ENCODE measurements at regions not wholly inside any gene's neighbourhood (a gene's known extent, or its start where the extent isn't known, plus 50 kb on each side); places are given as distances from the start of the nearest gene placed in this dataset.

DNA sequence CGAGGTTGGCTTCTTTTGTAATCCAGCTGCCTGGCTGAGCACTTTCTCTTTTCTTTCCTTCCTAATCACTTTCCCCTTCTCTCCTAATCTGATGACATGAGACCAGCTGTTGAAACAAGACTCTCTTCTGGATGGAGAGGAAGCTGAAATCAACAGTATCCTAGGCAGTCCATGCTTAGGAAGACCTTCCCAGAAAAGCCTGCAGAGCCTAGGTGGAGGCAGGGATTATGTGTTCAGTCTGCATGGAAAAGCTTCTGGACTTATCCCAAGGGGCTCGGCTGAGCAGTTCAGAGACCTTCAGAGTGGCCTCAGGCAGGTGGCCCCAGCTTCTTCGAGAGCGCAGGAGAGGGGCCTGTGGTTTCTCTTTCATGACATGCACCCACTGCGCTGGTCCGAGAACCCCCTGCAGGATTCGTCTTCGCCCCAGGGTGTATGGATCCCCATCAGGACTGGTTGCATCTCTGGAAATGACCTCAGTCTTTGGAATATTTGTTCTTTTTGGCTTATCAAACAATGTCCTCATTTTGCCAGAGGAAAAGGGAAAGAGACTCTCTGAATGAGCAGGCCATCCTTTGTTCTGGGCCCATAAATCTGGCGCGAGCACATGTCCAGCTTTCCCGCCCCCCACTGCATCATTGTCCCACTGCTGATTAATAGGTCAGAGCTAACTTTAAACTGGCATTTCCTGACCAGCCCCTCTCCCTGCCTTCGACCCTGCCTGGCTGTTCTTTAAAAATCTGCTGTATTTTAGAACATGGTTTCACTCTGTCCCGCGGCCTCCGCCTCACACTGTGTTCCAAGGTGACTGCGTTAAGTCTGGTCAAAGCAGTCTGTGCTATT, 177.9 kb upstream of the KLF4 start:
- in situ Hi-C loops (cut with MboI; ENCODE audit: low sequenced_read_pairs, unreplicated experiment): no loop called here

DNA sequence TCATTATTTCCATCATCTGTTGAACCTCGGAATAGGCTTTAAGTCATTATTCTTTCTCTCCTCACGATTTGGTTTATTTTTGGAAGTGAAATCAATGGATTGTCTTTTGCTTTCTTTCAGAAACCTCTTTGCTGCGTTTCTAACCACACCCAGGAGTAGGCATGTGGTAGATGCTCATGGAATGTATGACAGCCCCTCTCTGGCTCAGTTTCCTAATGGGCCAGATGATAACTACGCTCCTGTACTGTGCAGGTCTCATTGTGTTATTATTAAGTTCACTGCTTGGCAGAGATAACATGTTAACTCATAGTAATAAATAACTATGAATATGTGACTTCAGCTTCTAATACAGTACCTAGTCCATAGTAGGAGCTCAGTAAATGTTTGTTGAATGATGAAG, 175.5 kb upstream of the KLF4 start:
- in situ Hi-C loops (cut with MboI; ENCODE audit: low sequenced_read_pairs, unreplicated experiment): no loop called here
- TF ChIP-seq, protein P1, sequence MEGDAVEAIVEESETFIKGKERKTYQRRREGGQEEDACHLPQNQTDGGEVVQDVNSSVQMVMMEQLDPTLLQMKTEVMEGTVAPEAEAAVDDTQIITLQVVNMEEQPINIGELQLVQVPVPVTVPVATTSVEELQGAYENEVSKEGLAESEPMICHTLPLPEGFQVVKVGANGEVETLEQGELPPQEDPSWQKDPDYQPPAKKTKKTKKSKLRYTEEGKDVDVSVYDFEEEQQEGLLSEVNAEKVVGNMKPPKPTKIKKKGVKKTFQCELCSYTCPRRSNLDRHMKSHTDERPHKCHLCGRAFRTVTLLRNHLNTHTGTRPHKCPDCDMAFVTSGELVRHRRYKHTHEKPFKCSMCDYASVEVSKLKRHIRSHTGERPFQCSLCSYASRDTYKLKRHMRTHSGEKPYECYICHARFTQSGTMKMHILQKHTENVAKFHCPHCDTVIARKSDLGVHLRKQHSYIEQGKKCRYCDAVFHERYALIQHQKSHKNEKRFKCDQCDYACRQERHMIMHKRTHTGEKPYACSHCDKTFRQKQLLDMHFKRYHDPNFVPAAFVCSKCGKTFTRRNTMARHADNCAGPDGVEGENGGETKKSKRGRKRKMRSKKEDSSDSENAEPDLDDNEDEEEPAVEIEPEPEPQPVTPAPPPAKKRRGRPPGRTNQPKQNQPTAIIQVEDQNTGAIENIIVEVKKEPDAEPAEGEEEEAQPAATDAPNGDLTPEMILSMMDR (IDR thresholded peaks at IDR 0.05; ENCODE audit: borderline replicate concordance, control extremely low read depth, extremely low read depth, insufficient read depth, missing control alignments): no peak
- no peak for DNase-seq (ENCODE audit: low spot score)

More for the DNA sequence above, 177.9 kb upstream of the KLF4 start:
- TF ChIP-seq, protein P1 (IDR thresholded peaks at IDR 0.05; ENCODE audit: borderline replicate concordance, control extremely low read depth, extremely low read depth, insufficient read depth, missing control alignments): no peak
- no peak for DNase-seq (ENCODE audit: low spot score)

DNA sequence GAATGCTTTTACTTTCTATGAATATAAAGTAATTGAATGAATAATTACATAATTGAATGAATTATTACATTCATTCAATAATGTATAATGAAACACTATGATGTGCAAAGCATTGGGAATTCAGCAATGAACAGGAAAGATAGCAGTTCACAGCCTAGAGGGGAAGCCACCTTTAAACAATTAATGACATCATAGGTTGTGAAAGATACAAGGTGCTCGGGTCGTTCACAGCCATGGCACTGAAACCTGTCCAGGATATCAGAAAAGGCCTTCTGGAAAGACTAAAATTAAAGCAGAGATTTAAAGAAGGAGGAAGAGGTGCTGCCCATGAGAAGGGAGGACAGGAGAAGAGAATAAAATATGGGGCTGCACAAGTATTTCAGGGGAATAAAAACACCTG, 171.4 kb upstream of the KLF4 start:
- in situ Hi-C loops (cut with MboI; ENCODE audit: low sequenced_read_pairs, unreplicated experiment): no loop called here
- TF ChIP-seq, protein P1 (IDR thresholded peaks at IDR 0.05; ENCODE audit: borderline replicate concordance, control extremely low read depth, extremely low read depth, insufficient read depth, missing control alignments): no peak
- no peak for DNase-seq (ENCODE audit: low spot score)

DNA sequence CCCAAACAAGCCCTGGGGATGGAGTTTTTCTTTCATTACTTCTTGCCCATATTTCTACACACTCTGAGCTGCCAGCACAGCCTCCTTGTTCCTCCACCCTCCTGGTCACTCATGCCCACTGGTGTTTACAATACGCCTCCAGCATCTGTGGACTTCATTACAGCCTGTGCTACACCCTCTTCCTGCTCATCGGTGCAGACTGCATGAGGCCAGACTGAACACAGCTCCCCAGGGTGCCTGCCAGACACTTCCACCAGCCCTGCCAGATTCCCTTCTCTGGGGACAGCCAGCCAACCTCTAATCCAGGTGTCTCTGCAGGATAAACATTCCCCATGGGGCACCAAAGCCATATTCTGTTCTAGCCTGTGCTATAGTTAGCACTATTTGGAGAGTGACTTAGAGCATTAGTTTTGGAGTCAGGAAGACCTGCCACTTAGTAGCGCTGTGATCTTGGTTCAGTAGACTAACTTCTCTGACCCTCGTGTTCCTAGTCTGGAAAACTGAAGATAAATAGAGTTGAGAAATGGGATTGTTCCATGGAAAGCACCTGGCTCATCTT, 163.8 kb upstream of the KLF4 start:
- no peak for DNase-seq (ENCODE audit: low spot score)
- TF ChIP-seq, protein P1 (IDR thresholded peaks at IDR 0.05; ENCODE audit: borderline replicate concordance, control extremely low read depth, extremely low read depth, insufficient read depth, missing control alignments): no peak
- in situ Hi-C loops (cut with MboI; ENCODE audit: low sequenced_read_pairs, unreplicated experiment): no loop called here

DNA sequence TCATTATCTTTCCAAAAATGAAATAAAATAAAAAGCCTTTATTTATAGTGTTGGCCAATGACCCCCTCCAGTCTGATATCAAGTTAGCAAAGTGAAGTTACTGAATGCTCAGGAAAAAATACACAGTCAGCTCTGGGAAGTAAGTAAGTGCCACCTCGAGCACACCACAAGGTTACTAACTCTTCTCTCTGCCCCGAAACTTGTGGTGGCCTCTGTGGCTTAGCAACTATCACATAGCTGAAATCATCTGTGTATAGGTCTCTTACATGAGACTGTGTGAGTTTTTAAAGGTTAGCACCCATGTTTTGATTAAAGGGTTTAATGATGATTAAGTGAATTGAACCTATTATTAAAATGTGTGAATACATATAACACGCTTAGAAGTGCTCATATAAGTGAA, 161.4 kb upstream of the KLF4 start:
- in situ Hi-C loops (cut with MboI; ENCODE audit: low sequenced_read_pairs, unreplicated experiment): no loop called here
- no peak for DNase-seq (ENCODE audit: low spot score)
- TF ChIP-seq, protein P1 (IDR thresholded peaks at IDR 0.05; ENCODE audit: borderline replicate concordance, control extremely low read depth, extremely low read depth, insufficient read depth, missing control alignments): no peak

DNA sequence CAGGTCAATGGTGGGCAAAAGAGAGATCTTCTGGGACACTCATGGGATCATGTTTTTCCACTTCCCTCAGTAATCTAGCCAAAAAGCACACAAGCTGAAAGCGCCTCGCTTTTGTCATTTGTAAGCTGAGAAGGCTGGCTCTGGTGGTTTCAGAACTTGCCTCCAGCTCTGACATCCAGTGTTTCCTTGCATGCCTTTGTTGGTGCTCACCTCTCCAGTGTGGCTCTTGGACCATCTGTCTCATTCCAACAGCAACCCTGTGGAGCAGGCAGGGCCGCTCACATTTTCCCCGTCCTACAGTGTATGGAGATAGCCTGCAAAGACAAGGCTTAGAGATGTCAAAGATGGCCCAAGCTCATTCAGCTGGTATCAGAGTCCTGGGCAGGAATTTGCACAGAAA, 160.8 kb upstream of the KLF4 start:
- TF ChIP-seq, protein P1 (IDR thresholded peaks at IDR 0.05; ENCODE audit: borderline replicate concordance, control extremely low read depth, extremely low read depth, insufficient read depth, missing control alignments): no peak
- DNase-seq (ENCODE audit: low spot score): no peak
- in situ Hi-C loops (cut with MboI; ENCODE audit: low sequenced_read_pairs, unreplicated experiment): no loop called here
